Stimulated activated CD4-positive, alpha-beta T cell treated with anti-CD3 and anti-CD28 coated beads, Interleukin-4, amount 100 ng/mL, for 1 hour (primary cell): ENCODE measurements at regions not wholly inside any gene's neighbourhood (a gene's known extent, or its start where the extent isn't known, plus 50 kb on each side); places are given as distances from the start of the nearest gene placed in this dataset.
"Not testable (repeated sequence)": the region's sequence is repeated elsewhere in the genome, so short reads cannot be mapped to it uniquely, and the experiment has no call there.

Source experiments
- DNase-seq: peaks from one replicate; pipeline ENCODE4 v3.0.0-alpha.2; 2020

GRCh38 chr6:140542863-140543262 is 1168.4 kb upstream of the CITED2 start:
- no peak for DNase-seq

- DNase-seq = no peak
These were observed 1166.8 kb upstream of the CITED2 start for GRCh38 chr6:140541288-140541687.

- no peak for DNase-seq
These were observed 1166.3 kb upstream of the CITED2 start for GRCh38 chr6:140540743-140541142.

GRCh38 chr6:140538926-140539325 is 1164.5 kb upstream of the CITED2 start:
- DNase-seq = no peak

- no peak for DNase-seq
These were observed 1163.6 kb upstream of the CITED2 start for GRCh38 chr6:140537834-140538705.

GRCh38 chr6:140537211-140537610 is 1162.8 kb upstream of the CITED2 start:
- DNase-seq = no peak

GRCh38 chr6:140535511-140535910 is 1161.1 kb upstream of the CITED2 start:
- no peak for DNase-seq

- no peak for DNase-seq
These were observed 1159.1 kb upstream of the CITED2 start for GRCh38 chr6:140533526-140533925.

GRCh38 chr6:140504776-140505175 is 1130.3 kb upstream of the CITED2 start:
- no peak for DNase-seq

GRCh38 chr6:140500849-140501248 is 1126.4 kb upstream of the CITED2 start:
- DNase-seq = no peak

GRCh38 chr6:140499607-140500006 is 1125.2 kb upstream of the CITED2 start:
- no peak for DNase-seq

- no peak for DNase-seq
These were observed 1120.1 kb upstream of the CITED2 start for GRCh38 chr6:140494321-140495108.

GRCh38 chr6:140493470-140493869 is 1119.0 kb upstream of the CITED2 start:
- DNase-seq = not testable (repeated sequence)

GRCh38 chr6:140490081-140490480 is 1115.6 kb upstream of the CITED2 start:
- DNase-seq = no peak

- DNase-seq = no peak
These were observed 1113.1 kb upstream of the CITED2 start for GRCh38 chr6:140487586-140487985.

- no peak for DNase-seq
These were observed 1112.3 kb upstream of the CITED2 start for GRCh38 chr6:140486450-140487361.

- DNase-seq = no peak
These were observed 1111.4 kb upstream of the CITED2 start for GRCh38 chr6:140485740-140486449.

- DNase-seq = no peak
These were observed 1106.4 kb upstream of the CITED2 start for GRCh38 chr6:140480852-140481251.

- DNase-seq = no peak
These were observed 1104.2 kb upstream of the CITED2 start for GRCh38 chr6:140478631-140479030.

GRCh38 chr6:140475086-140475485 is 1100.6 kb upstream of the CITED2 start:
- no peak for DNase-seq

- DNase-seq = no peak
These were observed 1090.3 kb upstream of the CITED2 start for GRCh38 chr6:140464720-140465119.

- DNase-seq = no peak
These were observed 1088.9 kb upstream of the CITED2 start for GRCh38 chr6:140463312-140463710.
